ENCODE measurements at regions not wholly inside any gene's neighbourhood (a gene's known extent, or its start where the extent isn't known, plus 50 kb on each side); places are given as distances from the start of the nearest gene placed in this dataset.

DNA sequence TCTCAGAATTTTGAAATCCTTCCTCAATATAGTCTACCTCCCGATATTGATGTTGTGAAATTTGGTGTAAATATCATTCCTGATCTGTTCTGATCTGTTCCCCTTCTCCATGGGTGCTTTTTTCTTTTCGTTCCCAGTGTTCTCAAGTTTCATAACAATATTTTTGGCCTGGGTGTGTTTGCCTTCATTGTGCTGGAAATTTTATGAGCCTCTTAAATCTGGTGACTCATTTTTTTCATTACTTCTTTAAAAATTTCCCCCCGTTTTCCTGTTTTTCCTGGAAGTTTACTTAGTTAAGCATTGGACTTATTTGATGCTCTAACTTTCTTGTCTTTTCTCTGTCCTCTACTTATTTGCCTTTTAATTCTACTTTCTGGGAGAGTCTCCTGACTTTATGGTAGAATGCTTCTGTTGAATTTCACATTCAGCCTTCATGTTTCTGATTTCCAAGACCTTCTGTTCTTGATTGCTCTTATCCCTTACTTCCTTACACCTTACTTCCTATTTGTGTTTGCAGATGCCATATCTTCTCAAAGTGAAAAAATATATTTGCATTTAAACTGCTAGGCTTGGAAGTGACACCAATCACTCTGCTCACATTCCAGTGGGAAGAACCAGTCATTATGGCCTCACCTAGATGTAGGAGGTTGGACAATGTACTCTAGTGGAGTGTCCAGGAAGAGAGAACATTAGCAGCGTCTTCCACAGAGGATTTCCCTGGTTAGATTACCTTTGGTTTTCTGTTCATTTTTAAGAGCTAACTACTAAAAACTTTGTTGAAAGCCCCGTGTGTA, 441.9 kb downstream of the ARHGEF28 start:
- no peak for TF ChIP-seq CTCF (IDR thresholded peaks at IDR 0.05)

GRCh38 chr5:74064911-74065310, 438.9 kb downstream of the ARHGEF28 start:
- TF ChIP-seq CTCF (IDR thresholded peaks at IDR 0.05): no peak

- TF ChIP-seq CTCF (IDR thresholded peaks at IDR 0.05): no peak
These were observed 438.2 kb downstream of the ARHGEF28 start for GRCh38 chr5:74064225-74064624.

DNA sequence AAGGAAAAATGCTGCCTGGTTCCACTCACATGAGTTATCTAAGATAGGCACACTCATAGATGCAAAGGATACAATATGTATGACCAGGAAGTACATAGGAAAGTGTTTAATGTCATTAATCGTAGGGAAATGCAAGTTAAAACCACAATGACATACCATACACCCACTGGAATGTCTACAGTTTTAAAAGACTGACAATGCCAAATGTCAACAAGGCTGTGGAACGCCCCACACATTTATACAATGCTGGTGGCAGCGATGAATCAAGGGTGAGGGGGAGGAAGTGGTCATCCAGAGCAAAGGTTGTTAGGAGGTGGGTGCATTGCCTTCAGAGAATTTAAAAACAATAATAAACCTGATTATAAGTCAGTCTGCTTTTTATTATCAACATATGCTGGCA, 437.8 kb downstream of the ARHGEF28 start:
- no peak for TF ChIP-seq CTCF (IDR thresholded peaks at IDR 0.05)

GRCh38 chr5:74063346-74063745, 437.4 kb downstream of the ARHGEF28 start:
- TF ChIP-seq CTCF (IDR thresholded peaks at IDR 0.05): no peak

DNA sequence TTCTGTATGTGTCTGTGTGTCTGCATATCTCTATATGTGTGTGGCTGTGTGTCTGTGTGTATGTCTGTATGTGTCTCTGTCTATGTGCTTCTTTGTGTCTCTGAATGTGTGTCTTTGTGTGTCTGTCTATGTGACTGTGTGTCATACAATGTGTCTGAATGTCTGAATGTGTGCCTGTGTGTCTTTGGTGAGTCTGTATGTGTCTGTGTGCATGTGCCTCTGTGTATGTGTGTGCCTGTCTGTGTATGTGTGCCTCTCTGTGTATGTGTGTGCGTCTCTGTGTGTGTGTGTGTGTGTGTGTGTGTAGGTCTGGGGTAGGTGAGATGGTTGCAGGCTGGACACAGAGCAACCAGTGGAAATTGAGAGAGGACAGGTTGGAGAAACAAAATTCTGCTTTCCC, 435.3 kb downstream of the ARHGEF28 start:
- TF ChIP-seq CTCF (IDR thresholded peaks at IDR 0.05): no peak

DNA sequence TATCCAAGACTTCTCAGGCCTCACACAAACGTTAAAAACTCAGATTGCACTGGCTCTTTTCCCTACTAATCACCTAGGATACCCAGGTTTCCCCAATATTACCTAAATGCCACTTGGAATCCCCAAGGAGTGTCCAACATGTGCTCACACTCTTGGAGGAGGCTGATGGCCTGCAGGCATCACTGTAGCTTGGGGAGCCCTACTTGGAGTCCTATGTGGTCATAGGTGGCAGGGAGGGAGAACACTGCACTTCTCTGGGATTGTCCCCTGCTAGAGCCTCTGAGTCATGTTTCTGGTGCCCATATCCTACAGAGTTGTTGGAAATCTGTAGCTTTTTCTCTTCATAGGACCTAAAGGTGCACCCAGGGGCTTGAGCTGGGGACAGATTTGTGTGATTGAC, 433.7 kb downstream of the ARHGEF28 start:
- no peak for TF ChIP-seq CTCF (IDR thresholded peaks at IDR 0.05)

GRCh38 chr5:74056789-74057164, 430.8 kb downstream of the ARHGEF28 start:
- peak; percentile 62 for TF ChIP-seq CTCF (IDR thresholded peaks at IDR 0.05)

Measured in LNCAP (cell line).